ENCODE measurements at regions not wholly inside any gene's neighbourhood (a gene's known extent, or its start where the extent isn't known, plus 50 kb on each side); places are given as distances from the start of the nearest gene placed in this dataset.

DNA sequence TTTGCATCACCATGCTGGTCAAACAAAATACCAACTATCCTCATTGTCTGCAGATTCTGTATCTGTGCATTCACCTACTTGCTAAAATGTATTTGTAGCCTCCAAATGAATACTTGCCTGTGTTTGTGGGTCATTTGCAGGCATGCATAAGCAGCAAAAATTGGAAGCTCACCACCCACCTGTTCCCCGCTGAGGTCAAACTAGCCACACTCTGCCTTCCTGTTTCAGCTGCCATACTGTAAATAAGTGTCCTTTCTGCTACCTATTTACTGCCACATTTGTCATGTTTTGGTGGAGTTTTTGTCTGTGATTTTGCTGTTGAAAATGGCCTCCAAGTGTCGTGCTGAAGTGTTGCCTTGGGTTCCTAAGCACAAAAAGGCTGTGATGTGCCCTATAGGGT is 50.0 kb upstream of the ACMSD start:
- no peaks in the 10 kb centered on the region for H3K79me2 ChIP-seq (replicated peaks; ENCODE audit: insufficient read depth)
- H3K36me3 ChIP-seq (ENCODE audit: insufficient read depth) = no peaks in the 10 kb centered on the region
- no peaks in the 10 kb centered on the region for H3K4me1 ChIP-seq (ENCODE audit: insufficient read depth)
- Mint-ChIP-seq H3K9me3 (no peaks in the 10 kb centered on the region; the same call in 2 of the 3 replicates), H3K4me1 (no peaks in the 10 kb centered on the region), H3K4me3 (no peak overlapping the region), H3K27ac (no peak overlapping the region), H3K27me3 (ENCODE audit: insufficient read depth, low read depth, poor library complexity) (no peaks in the 10 kb centered on the region), H3K36me3 (ENCODE audit: low read depth) (no peaks in the 10 kb centered on the region)
- no peak overlapping the region for H3K27ac ChIP-seq (ENCODE audit: low read depth)
- peaks cover 7% of the 10 kb centered on the region; the same call in 1 of the 2 replicates for H3K9me2 ChIP-seq (ENCODE audit: insufficient read depth)
- H4K20me1 ChIP-seq (replicated peaks; ENCODE audit: insufficient read depth) = no peaks in the 10 kb centered on the region
- no peaks in the 10 kb centered on the region for H3F3A ChIP-seq (replicated peaks; ENCODE audit: low read depth)
- DNase-seq (ENCODE audit: low spot score) = no peak
- H2AFZ ChIP-seq = no peak overlapping the region
- H3K4me3 ChIP-seq = no peak overlapping the region
- TF ChIP-seq ZNF114 (CRISPR knock-in tag; IDR thresholded peaks at IDR 0.05) (no peak), POLR2AphosphoS5 (IDR thresholded peaks at IDR 0.05; ENCODE audit: low read depth) (no peak), EZH2phosphoT487 (IDR thresholded peaks at IDR 0.05; ENCODE audit: unreplicated experiment) (no peak), EZH2 (IDR thresholded peaks at IDR 0.05; ENCODE audit: low read depth, unreplicated experiment) (no peak), JUNB (IDR thresholded peaks at IDR 0.05; ENCODE audit: unreplicated experiment) (no peak), NANOG (IDR thresholded peaks at IDR 0.05; ENCODE audit: borderline replicate concordance) (no peak), STAT1 (IDR thresholded peaks at IDR 0.05; ENCODE audit: unreplicated experiment) (no peak), ZNF331 (CRISPR knock-in tag; IDR thresholded peaks at IDR 0.05; ENCODE audit: low read depth) (no peak), CREB1 (CRISPR knock-in tag; IDR thresholded peaks at IDR 0.05; ENCODE audit: low read depth) (no peak)
- TF ChIP-seq, protein P1, sequence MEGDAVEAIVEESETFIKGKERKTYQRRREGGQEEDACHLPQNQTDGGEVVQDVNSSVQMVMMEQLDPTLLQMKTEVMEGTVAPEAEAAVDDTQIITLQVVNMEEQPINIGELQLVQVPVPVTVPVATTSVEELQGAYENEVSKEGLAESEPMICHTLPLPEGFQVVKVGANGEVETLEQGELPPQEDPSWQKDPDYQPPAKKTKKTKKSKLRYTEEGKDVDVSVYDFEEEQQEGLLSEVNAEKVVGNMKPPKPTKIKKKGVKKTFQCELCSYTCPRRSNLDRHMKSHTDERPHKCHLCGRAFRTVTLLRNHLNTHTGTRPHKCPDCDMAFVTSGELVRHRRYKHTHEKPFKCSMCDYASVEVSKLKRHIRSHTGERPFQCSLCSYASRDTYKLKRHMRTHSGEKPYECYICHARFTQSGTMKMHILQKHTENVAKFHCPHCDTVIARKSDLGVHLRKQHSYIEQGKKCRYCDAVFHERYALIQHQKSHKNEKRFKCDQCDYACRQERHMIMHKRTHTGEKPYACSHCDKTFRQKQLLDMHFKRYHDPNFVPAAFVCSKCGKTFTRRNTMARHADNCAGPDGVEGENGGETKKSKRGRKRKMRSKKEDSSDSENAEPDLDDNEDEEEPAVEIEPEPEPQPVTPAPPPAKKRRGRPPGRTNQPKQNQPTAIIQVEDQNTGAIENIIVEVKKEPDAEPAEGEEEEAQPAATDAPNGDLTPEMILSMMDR (conservative IDR thresholded peaks at IDR 0.05; ENCODE audit: low read depth in 2 of 2) = no peak
- TF ChIP-seq, protein P2, sequence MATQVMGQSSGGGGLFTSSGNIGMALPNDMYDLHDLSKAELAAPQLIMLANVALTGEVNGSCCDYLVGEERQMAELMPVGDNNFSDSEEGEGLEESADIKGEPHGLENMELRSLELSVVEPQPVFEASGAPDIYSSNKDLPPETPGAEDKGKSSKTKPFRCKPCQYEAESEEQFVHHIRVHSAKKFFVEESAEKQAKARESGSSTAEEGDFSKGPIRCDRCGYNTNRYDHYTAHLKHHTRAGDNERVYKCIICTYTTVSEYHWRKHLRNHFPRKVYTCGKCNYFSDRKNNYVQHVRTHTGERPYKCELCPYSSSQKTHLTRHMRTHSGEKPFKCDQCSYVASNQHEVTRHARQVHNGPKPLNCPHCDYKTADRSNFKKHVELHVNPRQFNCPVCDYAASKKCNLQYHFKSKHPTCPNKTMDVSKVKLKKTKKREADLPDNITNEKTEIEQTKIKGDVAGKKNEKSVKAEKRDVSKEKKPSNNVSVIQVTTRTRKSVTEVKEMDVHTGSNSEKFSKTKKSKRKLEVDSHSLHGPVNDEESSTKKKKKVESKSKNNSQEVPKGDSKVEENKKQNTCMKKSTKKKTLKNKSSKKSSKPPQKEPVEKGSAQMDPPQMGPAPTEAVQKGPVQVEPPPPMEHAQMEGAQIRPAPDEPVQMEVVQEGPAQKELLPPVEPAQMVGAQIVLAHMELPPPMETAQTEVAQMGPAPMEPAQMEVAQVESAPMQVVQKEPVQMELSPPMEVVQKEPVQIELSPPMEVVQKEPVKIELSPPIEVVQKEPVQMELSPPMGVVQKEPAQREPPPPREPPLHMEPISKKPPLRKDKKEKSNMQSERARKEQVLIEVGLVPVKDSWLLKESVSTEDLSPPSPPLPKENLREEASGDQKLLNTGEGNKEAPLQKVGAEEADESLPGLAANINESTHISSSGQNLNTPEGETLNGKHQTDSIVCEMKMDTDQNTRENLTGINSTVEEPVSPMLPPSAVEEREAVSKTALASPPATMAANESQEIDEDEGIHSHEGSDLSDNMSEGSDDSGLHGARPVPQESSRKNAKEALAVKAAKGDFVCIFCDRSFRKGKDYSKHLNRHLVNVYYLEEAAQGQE (IDR thresholded peaks at IDR 0.05; ENCODE audit: unreplicated experiment) = no peak
- TF ChIP-seq, protein P3, sequence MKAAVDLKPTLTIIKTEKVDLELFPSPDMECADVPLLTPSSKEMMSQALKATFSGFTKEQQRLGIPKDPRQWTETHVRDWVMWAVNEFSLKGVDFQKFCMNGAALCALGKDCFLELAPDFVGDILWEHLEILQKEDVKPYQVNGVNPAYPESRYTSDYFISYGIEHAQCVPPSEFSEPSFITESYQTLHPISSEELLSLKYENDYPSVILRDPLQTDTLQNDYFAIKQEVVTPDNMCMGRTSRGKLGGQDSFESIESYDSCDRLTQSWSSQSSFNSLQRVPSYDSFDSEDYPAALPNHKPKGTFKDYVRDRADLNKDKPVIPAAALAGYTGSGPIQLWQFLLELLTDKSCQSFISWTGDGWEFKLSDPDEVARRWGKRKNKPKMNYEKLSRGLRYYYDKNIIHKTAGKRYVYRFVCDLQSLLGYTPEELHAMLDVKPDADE (IDR thresholded peaks at IDR 0.05) = no peak
- TF ChIP-seq, protein P4, sequence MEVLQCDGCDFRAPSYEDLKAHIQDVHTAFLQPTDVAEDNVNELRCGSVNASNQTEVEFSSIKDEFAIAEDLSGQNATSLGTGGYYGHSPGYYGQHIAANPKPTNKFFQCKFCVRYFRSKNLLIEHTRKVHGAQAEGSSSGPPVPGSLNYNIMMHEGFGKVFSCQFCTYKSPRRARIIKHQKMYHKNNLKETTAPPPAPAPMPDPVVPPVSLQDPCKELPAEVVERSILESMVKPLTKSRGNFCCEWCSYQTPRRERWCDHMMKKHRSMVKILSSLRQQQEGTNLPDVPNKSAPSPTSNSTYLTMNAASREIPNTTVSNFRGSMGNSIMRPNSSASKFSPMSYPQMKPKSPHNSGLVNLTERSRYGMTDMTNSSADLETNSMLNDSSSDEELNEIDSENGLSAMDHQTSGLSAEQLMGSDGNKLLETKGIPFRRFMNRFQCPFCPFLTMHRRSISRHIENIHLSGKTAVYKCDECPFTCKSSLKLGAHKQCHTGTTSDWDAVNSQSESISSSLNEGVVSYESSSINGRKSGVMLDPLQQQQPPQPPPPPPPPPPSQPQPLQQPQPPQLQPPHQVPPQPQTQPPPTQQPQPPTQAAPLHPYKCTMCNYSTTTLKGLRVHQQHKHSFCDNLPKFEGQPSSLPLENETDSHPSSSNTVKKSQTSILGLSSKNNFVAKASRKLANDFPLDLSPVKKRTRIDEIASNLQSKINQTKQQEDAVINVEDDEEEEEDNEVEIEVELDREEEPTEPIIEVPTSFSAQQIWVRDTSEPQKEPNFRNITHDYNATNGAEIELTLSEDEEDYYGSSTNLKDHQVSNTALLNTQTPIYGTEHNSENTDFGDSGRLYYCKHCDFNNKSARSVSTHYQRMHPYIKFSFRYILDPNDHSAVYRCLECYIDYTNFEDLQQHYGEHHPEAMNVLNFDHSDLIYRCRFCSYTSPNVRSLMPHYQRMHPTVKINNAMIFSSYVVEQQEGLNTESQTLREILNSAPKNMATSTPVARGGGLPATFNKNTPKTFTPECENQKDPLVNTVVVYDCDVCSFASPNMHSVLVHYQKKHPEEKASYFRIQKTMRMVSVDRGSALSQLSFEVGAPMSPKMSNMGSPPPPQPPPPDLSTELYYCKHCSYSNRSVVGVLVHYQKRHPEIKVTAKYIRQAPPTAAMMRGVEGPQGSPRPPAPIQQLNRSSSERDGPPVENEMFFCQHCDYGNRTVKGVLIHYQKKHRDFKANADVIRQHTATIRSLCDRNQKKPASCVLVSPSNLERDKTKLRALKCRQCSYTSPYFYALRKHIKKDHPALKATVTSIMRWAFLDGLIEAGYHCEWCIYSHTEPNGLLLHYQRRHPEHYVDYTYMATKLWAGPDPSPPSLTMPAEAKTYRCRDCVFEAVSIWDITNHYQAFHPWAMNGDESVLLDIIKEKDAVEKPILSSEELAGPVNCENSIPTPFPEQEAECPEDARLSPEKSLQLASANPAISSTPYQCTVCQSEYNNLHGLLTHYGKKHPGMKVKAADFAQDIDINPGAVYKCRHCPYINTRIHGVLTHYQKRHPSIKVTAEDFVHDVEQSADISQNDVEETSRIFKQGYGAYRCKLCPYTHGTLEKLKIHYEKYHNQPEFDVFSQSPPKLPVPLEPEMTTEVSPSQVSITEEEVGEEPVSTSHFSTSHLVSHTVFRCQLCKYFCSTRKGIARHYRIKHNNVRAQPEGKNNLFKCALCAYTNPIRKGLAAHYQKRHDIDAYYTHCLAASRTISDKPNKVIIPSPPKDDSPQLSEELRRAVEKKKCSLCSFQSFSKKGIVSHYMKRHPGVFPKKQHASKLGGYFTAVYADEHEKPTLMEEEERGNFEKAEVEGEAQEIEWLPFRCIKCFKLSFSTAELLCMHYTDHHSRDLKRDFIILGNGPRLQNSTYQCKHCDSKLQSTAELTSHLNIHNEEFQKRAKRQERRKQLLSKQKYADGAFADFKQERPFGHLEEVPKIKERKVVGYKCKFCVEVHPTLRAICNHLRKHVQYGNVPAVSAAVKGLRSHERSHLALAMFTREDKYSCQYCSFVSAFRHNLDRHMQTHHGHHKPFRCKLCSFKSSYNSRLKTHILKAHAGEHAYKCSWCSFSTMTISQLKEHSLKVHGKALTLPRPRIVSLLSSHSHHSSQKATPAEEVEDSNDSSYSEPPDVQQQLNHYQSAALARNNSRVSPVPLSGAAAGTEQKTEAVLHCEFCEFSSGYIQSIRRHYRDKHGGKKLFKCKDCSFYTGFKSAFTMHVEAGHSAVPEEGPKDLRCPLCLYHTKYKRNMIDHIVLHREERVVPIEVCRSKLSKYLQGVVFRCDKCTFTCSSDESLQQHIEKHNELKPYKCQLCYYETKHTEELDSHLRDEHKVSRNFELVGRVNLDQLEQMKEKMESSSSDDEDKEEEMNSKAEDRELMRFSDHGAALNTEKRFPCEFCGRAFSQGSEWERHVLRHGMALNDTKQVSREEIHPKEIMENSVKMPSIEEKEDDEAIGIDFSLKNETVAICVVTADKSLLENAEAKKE (CRISPR knock-in tag; IDR thresholded peaks at IDR 0.05) = no peak
- no peaks in the 10 kb centered on the region for H3K27me3 ChIP-seq (ENCODE audit: insufficient read depth)
- no peak overlapping the region for H3K4me2 ChIP-seq
- ATAC-seq = no peak
